GM12864 (cell line): ENCODE measurements at regions not wholly inside any gene's neighbourhood (a gene's known extent, or its start where the extent isn't known, plus 50 kb on each side); places are given as distances from the start of the nearest gene placed in this dataset.

ENCODE experiments used
- DNase-seq: peaks from one replicate; pipeline ENCODE4 v3.0.0-alpha.2; 2011; ENCODE audit warnings: low read depth
- H3K4me3 ChIP-seq: 2 replicates; pipeline ENCODE4 v1.5.1; 2011; ENCODE audit warnings: mild to moderate bottlenecking, low read depth, low read length, control low read depth
- CTCF ChIP-seq: IDR thresholded peaks from 2 replicates; pipeline ENCODE4 v1.5.1; 2011; ENCODE audit warnings: low read depth, mild to moderate bottlenecking, moderate library complexity, low read length, control low read depth, inconsistent platforms; ENCODE audit errors: missing control alignments

GRCh38 chr13:40207001-40207478, 459.4 kb downstream of the FOXO1 start:
- H3K4me3 ChIP-seq, result no peak overlapping the region
- DNase-seq, result peak; percentile 89
- TF ChIP-seq CTCF, result no peak

GRCh38 chr13:40208517-40208916, 457.9 kb downstream of the FOXO1 start:
- TF ChIP-seq CTCF, result no peak
- peak; percentile 70 for DNase-seq

GRCh38 chr13:40210865-40211585, 455.4 kb downstream of the FOXO1 start:
- H3K4me3 ChIP-seq, result no peak overlapping the region
- no peak for DNase-seq
- no peak for TF ChIP-seq CTCF

More at GRCh38 chr13:40208517-40208916, 457.9 kb downstream of the FOXO1 start:
- H3K4me3 ChIP-seq, result no peak overlapping the region

GRCh38 chr13:40211586-40211968, 454.9 kb downstream of the FOXO1 start:
- H3K4me3 ChIP-seq, result no peak overlapping the region
- no peak for DNase-seq
- TF ChIP-seq CTCF, result no peak

- no peak for DNase-seq
- TF ChIP-seq CTCF, result no peak
- no peak overlapping the region for H3K4me3 ChIP-seq
Measured at GRCh38 chr13:40213779-40214178, 452.7 kb downstream of the FOXO1 start.

GRCh38 chr13:40215311-40215710, 451.1 kb downstream of the FOXO1 start:
- H3K4me3 ChIP-seq, result no peak overlapping the region
- TF ChIP-seq CTCF, result no peak
- DNase-seq, result no peak

- no peak for DNase-seq
- H3K4me3 ChIP-seq, result no peak overlapping the region
- no peak for TF ChIP-seq CTCF
Measured at GRCh38 chr13:40215747-40216146, 450.7 kb downstream of the FOXO1 start.
